ENCODE measurements at regions not wholly inside any gene's neighbourhood (a gene's known extent, or its start where the extent isn't known, plus 50 kb on each side); places are given as distances from the start of the nearest gene placed in this dataset.

DNA sequence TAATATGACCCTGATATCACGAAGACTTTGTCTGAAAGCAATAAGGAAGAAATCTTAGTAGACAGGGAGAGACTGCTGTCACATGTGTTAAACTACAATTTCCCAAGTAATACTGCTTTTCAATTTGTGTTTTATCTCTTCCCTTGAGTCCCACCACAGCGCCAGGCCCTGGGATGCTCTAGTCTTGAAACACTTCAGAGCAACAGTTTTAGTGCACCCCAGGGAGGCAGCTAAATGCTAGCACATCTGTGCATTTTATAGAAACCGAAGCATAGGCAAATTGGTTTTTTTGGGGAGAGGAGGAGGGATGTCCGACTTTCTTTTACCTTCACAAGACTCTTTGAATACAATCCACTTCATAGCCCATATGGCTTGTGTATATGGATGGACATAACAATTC lies 550.0 kb upstream of the SYT4 start:
- no peaks in the 10 kb centered on the region for H3K27me3 ChIP-seq (ENCODE audit: control insufficient read depth in 1 of 2, insufficient read depth in 1 of 2, low read length in 2 of 2)
- no peak overlapping the region for H2AK5ac ChIP-seq (ENCODE audit: low read length, severe bottlenecking)
- no peaks in the 10 kb centered on the region for H3K36me3 ChIP-seq (ENCODE audit: control insufficient read depth in 1 of 2, insufficient read depth in 2 of 2, low read depth in 1 of 2, low read length in 2 of 2)
- no peaks in the 10 kb centered on the region for H3K79me1 ChIP-seq (replicated peaks; ENCODE audit: low read length, poor library complexity, severe bottlenecking)
- no peak overlapping the region for H3K9ac ChIP-seq (ENCODE audit: low read length)
- H3K27ac ChIP-seq (ENCODE audit: low read length, poor library complexity, severe bottlenecking) = no peak overlapping the region
- H4K8ac ChIP-seq (ENCODE audit: low read length) = no peak overlapping the region
- no peak overlapping the region for H2BK12ac ChIP-seq (ENCODE audit: low read length in 2 of 2)
- no peak overlapping the region for H2AFZ ChIP-seq (ENCODE audit: low read depth, low read length)
- no peak for DNase-seq
- no peak overlapping the region for H3K4me2 ChIP-seq (ENCODE audit: low read length, poor library complexity, severe bottlenecking)
- no peaks in the 10 kb centered on the region for H3K9me3 ChIP-seq (ENCODE audit: control insufficient read depth, low read length)
- H3K23ac ChIP-seq (ENCODE audit: low read length in 2 of 2) = no peak overlapping the region
- no peak overlapping the region for H3K14ac ChIP-seq (ENCODE audit: low read length in 2 of 2)
- WGBS = 44% methylated on average over 2 of the region's 4 CpGs
- H3K4me3 ChIP-seq (ENCODE audit: insufficient read depth in 1 of 2, low read depth in 1 of 2, low read length in 2 of 2) = no peak overlapping the region
- no peak overlapping the region for H3K18ac ChIP-seq (ENCODE audit: low read depth in 1 of 2, low read length in 2 of 2)
- H2BK120ac ChIP-seq (ENCODE audit: low read depth, low read length) = no peak overlapping the region
- no peak overlapping the region for H3K4ac ChIP-seq (ENCODE audit: low read depth in 1 of 2, low read length in 2 of 2)
- no peak overlapping the region for H2BK15ac ChIP-seq (ENCODE audit: low read depth, poor library complexity, severe bottlenecking)
- no peak overlapping the region for H2BK5ac ChIP-seq (ENCODE audit: low read depth, low read length, poor library complexity, severe bottlenecking)
- no peak overlapping the region for H4K91ac ChIP-seq (ENCODE audit: low read length)
- H3K4me1 ChIP-seq (ENCODE audit: control insufficient read depth, insufficient read depth, low read depth, low read length) = no peaks in the 10 kb centered on the region

DNA sequence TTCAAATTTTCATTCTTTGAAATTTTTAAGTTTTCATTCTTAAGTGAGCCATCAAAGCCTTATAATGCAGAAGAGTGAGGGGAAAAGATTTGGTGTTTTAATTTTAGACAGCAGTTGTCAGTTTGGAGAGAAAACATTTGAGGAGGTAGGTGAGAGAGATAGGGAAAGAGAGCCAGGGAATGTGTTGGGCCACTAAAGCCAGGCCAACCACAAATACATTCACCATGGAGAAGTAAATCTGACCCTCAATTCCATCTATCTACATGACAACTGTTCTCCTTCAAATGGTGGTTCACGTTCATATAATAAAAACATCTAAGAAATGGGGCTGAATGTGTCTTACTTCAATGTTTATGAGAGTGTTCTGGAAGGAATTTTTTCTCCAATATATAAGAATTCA lies 553.0 kb upstream of the SYT4 start:
- H3K9ac ChIP-seq (ENCODE audit: low read length) = no peak overlapping the region
- no peaks in the 10 kb centered on the region for H3K9me3 ChIP-seq (ENCODE audit: control insufficient read depth, low read length)
- no peaks in the 10 kb centered on the region for H3K36me3 ChIP-seq (ENCODE audit: control insufficient read depth in 1 of 2, insufficient read depth in 2 of 2, low read depth in 1 of 2, low read length in 2 of 2)
- H4K91ac ChIP-seq (ENCODE audit: low read length) = no peak overlapping the region
- H2BK120ac ChIP-seq (ENCODE audit: low read depth, low read length) = no peak overlapping the region
- H4K8ac ChIP-seq (ENCODE audit: low read length) = no peak overlapping the region
- H3K4me1 ChIP-seq (ENCODE audit: control insufficient read depth, insufficient read depth, low read depth, low read length) = no peaks in the 10 kb centered on the region
- no peak for DNase-seq
- no peak overlapping the region for H3K18ac ChIP-seq (ENCODE audit: low read depth in 1 of 2, low read length in 2 of 2)
- no peak overlapping the region for H3K4me2 ChIP-seq (ENCODE audit: low read length, poor library complexity, severe bottlenecking)
- WGBS = no CpG with 5 or more reads among the region's 1 CpG
- no peak overlapping the region for H2BK12ac ChIP-seq (ENCODE audit: low read length in 2 of 2)
- H3K27ac ChIP-seq (ENCODE audit: low read length, poor library complexity, severe bottlenecking) = no peak overlapping the region
- H2AK5ac ChIP-seq (ENCODE audit: low read length, severe bottlenecking) = no peak overlapping the region
- H3K4ac ChIP-seq (ENCODE audit: low read depth in 1 of 2, low read length in 2 of 2) = no peak overlapping the region
- no peaks in the 10 kb centered on the region for H3K79me1 ChIP-seq (replicated peaks; ENCODE audit: low read length, poor library complexity, severe bottlenecking)
- H3K27me3 ChIP-seq (ENCODE audit: control insufficient read depth in 1 of 2, insufficient read depth in 1 of 2, low read length in 2 of 2) = no peaks in the 10 kb centered on the region
- H2BK5ac ChIP-seq (ENCODE audit: low read depth, low read length, poor library complexity, severe bottlenecking) = no peak overlapping the region
- H3K4me3 ChIP-seq (ENCODE audit: insufficient read depth in 1 of 2, low read depth in 1 of 2, low read length in 2 of 2) = no peak overlapping the region
- no peak overlapping the region for H2BK15ac ChIP-seq (ENCODE audit: low read depth, poor library complexity, severe bottlenecking)
- no peak overlapping the region for H3K14ac ChIP-seq (ENCODE audit: low read length in 2 of 2)
- no peak overlapping the region for H3K23ac ChIP-seq (ENCODE audit: low read length in 2 of 2)
- H2AFZ ChIP-seq (ENCODE audit: low read depth, low read length) = no peak overlapping the region

- H3K79me1 ChIP-seq (replicated peaks; ENCODE audit: low read length, poor library complexity, severe bottlenecking) = no peaks in the 10 kb centered on the region
- no peak overlapping the region for H3K9ac ChIP-seq (ENCODE audit: low read length)
- H2BK15ac ChIP-seq (ENCODE audit: low read depth, poor library complexity, severe bottlenecking) = no peak overlapping the region
- no peak overlapping the region for H4K91ac ChIP-seq (ENCODE audit: low read length)
- H3K27me3 ChIP-seq (ENCODE audit: control insufficient read depth in 1 of 2, insufficient read depth in 1 of 2, low read length in 2 of 2) = no peaks in the 10 kb centered on the region
- no peak overlapping the region for H3K4me3 ChIP-seq (ENCODE audit: insufficient read depth in 1 of 2, low read depth in 1 of 2, low read length in 2 of 2)
- H2BK5ac ChIP-seq (ENCODE audit: low read depth, low read length, poor library complexity, severe bottlenecking) = no peak overlapping the region
- H3K27ac ChIP-seq (ENCODE audit: low read length, poor library complexity, severe bottlenecking) = no peak overlapping the region
- no peak overlapping the region for H2AFZ ChIP-seq (ENCODE audit: low read depth, low read length)
- peak overlapping the region in 1 of 2 experiments; percentile 76 for H3K18ac ChIP-seq (ENCODE audit: low read depth in 1 of 2, low read length in 2 of 2)
- WGBS = 82% methylated on average over 6 of the region's 6 CpGs
- no peaks in the 10 kb centered on the region for H3K9me3 ChIP-seq (ENCODE audit: control insufficient read depth, low read length)
- H3K4ac ChIP-seq (ENCODE audit: low read depth in 1 of 2, low read length in 2 of 2) = no peak overlapping the region
- H3K36me3 ChIP-seq (ENCODE audit: control insufficient read depth in 1 of 2, insufficient read depth in 2 of 2, low read depth in 1 of 2, low read length in 2 of 2) = no peaks in the 10 kb centered on the region
- no peak overlapping the region for H2BK120ac ChIP-seq (ENCODE audit: low read depth, low read length)
- no peak overlapping the region for H2AK5ac ChIP-seq (ENCODE audit: low read length, severe bottlenecking)
- no peaks in the 10 kb centered on the region for H3K4me1 ChIP-seq (ENCODE audit: control insufficient read depth, insufficient read depth, low read depth, low read length)
- H3K4me2 ChIP-seq (ENCODE audit: low read length, poor library complexity, severe bottlenecking) = no peak overlapping the region
- H3K14ac ChIP-seq (ENCODE audit: low read length in 2 of 2) = no peak overlapping the region
- DNase-seq = peak; percentile 95
- no peak overlapping the region for H2BK12ac ChIP-seq (ENCODE audit: low read length in 2 of 2)
- H3K23ac ChIP-seq (ENCODE audit: low read length in 2 of 2) = no peak overlapping the region
- no peak overlapping the region for H4K8ac ChIP-seq (ENCODE audit: low read length)
Measured at GRCh38 chr18:43830947-43831346, 553.7 kb upstream of the SYT4 start.

GRCh38 chr18:43846299-43846698 lies 569.0 kb upstream of the SYT4 start:
- H2AFZ ChIP-seq (ENCODE audit: low read depth, low read length) = no peak overlapping the region
- H4K91ac ChIP-seq (ENCODE audit: low read length) = no peak overlapping the region
- no peak overlapping the region for H3K14ac ChIP-seq (ENCODE audit: low read length in 2 of 2)
- H3K4me3 ChIP-seq (ENCODE audit: insufficient read depth in 1 of 2, low read depth in 1 of 2, low read length in 2 of 2) = peak overlapping the region in 1 of 2 experiments; percentile 56
- peak overlapping the region; percentile 88 for H3K9ac ChIP-seq (ENCODE audit: low read length)
- no peak overlapping the region for H3K4me2 ChIP-seq (ENCODE audit: low read length, poor library complexity, severe bottlenecking)
- H4K8ac ChIP-seq (ENCODE audit: low read length) = no peak overlapping the region
- no peak overlapping the region for H2AK5ac ChIP-seq (ENCODE audit: low read length, severe bottlenecking)
- H3K79me1 ChIP-seq (replicated peaks; ENCODE audit: low read length, poor library complexity, severe bottlenecking) = no peaks in the 10 kb centered on the region
- no peaks in the 10 kb centered on the region for H3K9me3 ChIP-seq (ENCODE audit: control insufficient read depth, low read length)
- H3K18ac ChIP-seq (ENCODE audit: low read depth in 1 of 2, low read length in 2 of 2) = peak overlapping the region in 1 of 2 experiments; percentile 28
- H3K36me3 ChIP-seq (ENCODE audit: control insufficient read depth in 1 of 2, insufficient read depth in 2 of 2, low read depth in 1 of 2, low read length in 2 of 2) = no peaks in the 10 kb centered on the region
- no peak overlapping the region for H2BK12ac ChIP-seq (ENCODE audit: low read length in 2 of 2)
- no peak overlapping the region for H3K4ac ChIP-seq (ENCODE audit: low read depth in 1 of 2, low read length in 2 of 2)
- 60% methylated on average over 1 of the region's 1 CpG for WGBS
- no peak overlapping the region for H2BK5ac ChIP-seq (ENCODE audit: low read depth, low read length, poor library complexity, severe bottlenecking)
- H3K4me1 ChIP-seq (ENCODE audit: control insufficient read depth, insufficient read depth, low read depth, low read length) = no peaks in the 10 kb centered on the region
- no peak overlapping the region for H3K23ac ChIP-seq (ENCODE audit: low read length in 2 of 2)
- DNase-seq = no peak
- no peak overlapping the region for H3K27ac ChIP-seq (ENCODE audit: low read length, poor library complexity, severe bottlenecking)
- no peaks in the 10 kb centered on the region for H3K27me3 ChIP-seq (ENCODE audit: control insufficient read depth in 1 of 2, insufficient read depth in 1 of 2, low read length in 2 of 2)
- H2BK120ac ChIP-seq (ENCODE audit: low read depth, low read length) = no peak overlapping the region
- no peak overlapping the region for H2BK15ac ChIP-seq (ENCODE audit: low read depth, poor library complexity, severe bottlenecking)
